Kidney (tissue), 13 donors: ENCODE measurements at regions not wholly inside any gene's neighbourhood (a gene's known extent, or its start where the extent isn't known, plus 50 kb on each side); places are given as distances from the start of the nearest gene placed in this dataset.

Experiments used
- DNase-seq, 5 donors: peaks; one replicate each; pipeline ENCODE4 v3.0.0-alpha.2; 2013 to 2020
- FAIRE-seq: peaks from 2 replicates; lab custom pipeline; 2012; peaks lifted over from hg19 to GRCh38; lab: Jason Lieb, UNC
- H3K27ac ChIP-seq, 2 donors: one replicate each; pipeline ENCODE4 v1.7.0; 2013; ENCODE audit warnings: low read depth in 2 of 2, low read length in 2 of 2, inconsistent platforms in 1 of 2
- H3K27me3 ChIP-seq: one replicate; pipeline ENCODE4 v1.7.1; 2013; ENCODE audit warnings: low read length, inconsistent platforms; ENCODE audit not compliant: control insufficient read depth, insufficient read depth
- H3K36me3 ChIP-seq, 3 donors: one replicate each; pipeline versions ENCODE4 v1.7.0 to v1.7.1; 2013; ENCODE audit warnings: low read length in 3 of 3, control low read depth in 1 of 3, inconsistent platforms in 1 of 3; ENCODE audit not compliant: insufficient read depth in 3 of 3, control insufficient read depth in 2 of 3
- H3K4me1 ChIP-seq, 3 donors: one replicate each; pipeline versions ENCODE4 v1.7.0 to v1.7.1; 2013; ENCODE audit warnings: low read length in 3 of 3, inconsistent platforms in 1 of 3, low read depth in 1 of 3; ENCODE audit not compliant: control insufficient read depth in 2 of 3, insufficient read depth in 2 of 3
- H3K4me3 ChIP-seq, 3 donors: one replicate each; pipeline versions ENCODE4 v1.7.0 to v1.8.1; 2013; ENCODE audit warnings: low read length in 3 of 3, control low read depth in 1 of 3, inconsistent platforms in 1 of 3
- H3K9ac ChIP-seq, 3 donors: one replicate each; pipeline versions ENCODE4 v1.7.0 to v1.7.1; 2013; ENCODE audit warnings: low read length in 3 of 3, control low read depth in 1 of 3, inconsistent platforms in 1 of 3
- H3K9me3 ChIP-seq, 3 donors: one replicate each; pipeline versions ENCODE4 v1.7.0 to v1.7.1; 2013; ENCODE audit warnings: low read length in 3 of 3, control low read depth in 1 of 3, inconsistent platforms in 1 of 3; ENCODE audit not compliant: control insufficient read depth in 2 of 3, insufficient read depth in 1 of 3
- intact Hi-C: fragments of 100-400 bp; cut with DNase I; formaldehyde crosslinking; loops from one replicate; pipeline ENCODE4 v1.11.1; 2022
- TF ChIP-seq, protein P1 (sequence below): IDR thresholded peaks from 3 replicates; pipeline ENCODE4 v1.5.1; 2012; ENCODE audit warnings: mild to moderate bottlenecking, moderate library complexity, borderline replicate concordance; ENCODE audit not compliant: insufficient read depth; ENCODE audit errors: extremely low read depth
- donor health status: control.
- donor health status: control.
- donor health status: control.
- donor health status: control.
- donor health status: control.
- donor health status: DM: yes; HTN: yes; CAD: no.
- donor health status: Normal renal cell carcinoma (clear cell type).

DNA sequence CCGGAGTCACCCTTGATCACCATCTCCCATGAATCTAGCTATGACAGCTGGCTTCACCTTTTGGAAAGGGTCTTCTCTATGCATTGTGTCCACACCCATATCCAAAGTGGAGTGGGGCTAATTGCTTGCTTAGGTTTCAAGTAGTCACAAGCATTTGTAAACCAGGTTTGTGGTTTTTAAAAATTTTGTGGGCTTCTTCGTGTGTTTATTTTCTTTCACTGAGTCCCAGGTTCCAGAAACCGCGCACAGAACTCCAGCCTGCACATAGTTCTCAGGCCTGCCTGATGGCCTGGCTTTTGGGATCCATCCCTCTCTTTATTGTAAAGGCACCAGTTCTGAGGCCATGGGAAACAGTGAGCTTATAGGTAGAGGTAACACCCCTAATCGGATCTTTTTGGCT is 70.2 kb upstream of the TLR3 start:
- H3K27ac ChIP-seq, result no peak overlapping the region
- no peaks in the 10 kb centered on the region for H3K36me3 ChIP-seq
- TF ChIP-seq, protein P1, sequence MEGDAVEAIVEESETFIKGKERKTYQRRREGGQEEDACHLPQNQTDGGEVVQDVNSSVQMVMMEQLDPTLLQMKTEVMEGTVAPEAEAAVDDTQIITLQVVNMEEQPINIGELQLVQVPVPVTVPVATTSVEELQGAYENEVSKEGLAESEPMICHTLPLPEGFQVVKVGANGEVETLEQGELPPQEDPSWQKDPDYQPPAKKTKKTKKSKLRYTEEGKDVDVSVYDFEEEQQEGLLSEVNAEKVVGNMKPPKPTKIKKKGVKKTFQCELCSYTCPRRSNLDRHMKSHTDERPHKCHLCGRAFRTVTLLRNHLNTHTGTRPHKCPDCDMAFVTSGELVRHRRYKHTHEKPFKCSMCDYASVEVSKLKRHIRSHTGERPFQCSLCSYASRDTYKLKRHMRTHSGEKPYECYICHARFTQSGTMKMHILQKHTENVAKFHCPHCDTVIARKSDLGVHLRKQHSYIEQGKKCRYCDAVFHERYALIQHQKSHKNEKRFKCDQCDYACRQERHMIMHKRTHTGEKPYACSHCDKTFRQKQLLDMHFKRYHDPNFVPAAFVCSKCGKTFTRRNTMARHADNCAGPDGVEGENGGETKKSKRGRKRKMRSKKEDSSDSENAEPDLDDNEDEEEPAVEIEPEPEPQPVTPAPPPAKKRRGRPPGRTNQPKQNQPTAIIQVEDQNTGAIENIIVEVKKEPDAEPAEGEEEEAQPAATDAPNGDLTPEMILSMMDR, result no peak
- no peak for FAIRE-seq
- no peak overlapping the region for H3K4me3 ChIP-seq
- DNase-seq, result no peak
- H3K27me3 ChIP-seq, result no peaks in the 10 kb centered on the region
- H3K9ac ChIP-seq, result no peak overlapping the region
- no peaks in the 10 kb centered on the region for H3K9me3 ChIP-seq
- H3K4me1 ChIP-seq, result peaks cover 0 to 3% (median 0%) of the 10 kb centered on the region in 3 donors
- intact Hi-C loops, result no loop called here

DNA sequence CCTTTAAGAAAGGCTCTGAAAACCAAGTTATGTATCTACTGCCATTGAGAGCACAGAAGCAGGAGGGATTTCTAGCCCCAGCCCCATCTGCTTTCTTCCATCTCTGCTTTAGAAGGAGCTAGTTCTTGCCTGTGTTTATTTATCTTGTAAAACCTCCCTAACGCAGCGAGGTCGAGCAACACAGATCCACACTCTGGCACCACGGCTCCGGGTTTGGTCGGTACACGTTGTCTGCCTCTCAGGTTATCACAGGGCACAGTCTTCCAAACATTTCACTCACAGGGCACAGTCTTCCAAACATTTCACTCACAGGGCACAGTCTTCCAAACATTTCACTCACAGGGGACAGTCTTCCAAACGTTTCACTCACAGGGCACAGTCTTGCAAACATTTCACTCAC is 69.7 kb upstream of the TLR3 start:
- Histone ChIP-seq H3K27me3 (no peaks in the 10 kb centered on the region), H3K36me3 (no peaks in the 10 kb centered on the region), H3K27ac (no peak overlapping the region), H3K4me3 (no peak overlapping the region), H3K9ac (no peak overlapping the region), H3K9me3 (no peaks in the 10 kb centered on the region), H3K4me1 (peaks cover 0 to 3% (median 0%) of the 10 kb centered on the region in 3 donors)
- TF ChIP-seq, protein P1, result no peak
- FAIRE-seq (no peak), DNase-seq (no peak)
- intact Hi-C loops, result no loop called here

DNA sequence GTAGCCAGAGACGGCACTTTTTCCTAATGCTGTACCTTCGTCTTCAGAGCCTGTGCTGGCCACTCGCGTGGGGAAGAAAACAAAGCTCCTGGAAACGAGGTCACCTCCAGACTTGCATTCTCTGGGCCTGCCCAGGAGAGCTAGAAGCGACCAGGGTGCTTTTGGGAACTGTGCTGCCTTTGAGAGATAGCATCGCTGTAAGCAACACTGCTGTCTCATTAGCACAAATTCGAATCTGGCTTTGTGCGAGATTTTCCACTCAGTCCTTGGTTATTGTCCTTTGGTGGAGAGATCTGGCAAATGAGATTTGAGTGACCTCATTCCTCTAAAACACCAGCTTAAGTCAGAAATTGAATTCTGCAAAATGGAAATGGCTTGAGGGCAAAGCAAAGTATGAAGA is 66.1 kb upstream of the TLR3 start:
- TF ChIP-seq, protein P1, result no peak
- Histone ChIP-seq H3K9ac (no peak overlapping the region), H3K27ac (no peak overlapping the region), H3K27me3 (no peaks in the 10 kb centered on the region), H3K4me3 (no peak overlapping the region), H3K4me1 (peaks cover 0 to 3% (median 0%) of the 10 kb centered on the region in 3 donors), H3K9me3 (no peaks in the 10 kb centered on the region), H3K36me3 (no peaks in the 10 kb centered on the region)
- FAIRE-seq (no peak), DNase-seq (no peak)
- intact Hi-C loops, result no loop called here

DNA sequence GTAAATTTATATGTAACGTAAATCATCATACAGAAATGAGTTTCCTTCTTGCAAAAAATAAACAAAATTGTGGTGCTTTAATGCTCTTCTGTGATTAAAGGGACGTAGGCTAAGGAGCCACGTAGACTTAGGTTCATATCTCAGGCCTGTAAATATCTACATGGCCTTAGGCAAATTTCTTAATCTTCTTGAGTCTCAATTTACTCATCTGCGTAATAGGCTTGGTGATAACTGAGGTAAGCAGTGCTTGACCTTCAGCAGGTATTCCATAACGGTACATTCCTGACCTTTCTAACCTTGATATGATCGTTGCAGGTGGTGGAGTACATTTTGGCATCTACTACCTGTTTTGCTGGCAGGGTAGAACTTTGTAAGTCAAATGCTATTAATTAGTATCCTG is 65.2 kb upstream of the TLR3 start:
- TF ChIP-seq, protein P1, result no peak
- no peak for FAIRE-seq

More for the DNA sequence above, 65.2 kb upstream of the TLR3 start:
- intact Hi-C loops, result no loop called here
- no peak overlapping the region for H3K4me3 ChIP-seq
- no peak overlapping the region for H3K27ac ChIP-seq
- no peaks in the 10 kb centered on the region for H3K9me3 ChIP-seq
- no peaks in the 10 kb centered on the region for H3K36me3 ChIP-seq
- H3K9ac ChIP-seq, result no peak overlapping the region
- DNase-seq, result no peak
- no peaks in the 10 kb centered on the region for H3K27me3 ChIP-seq
- H3K4me1 ChIP-seq, result peaks cover 0 to 3% (median 0%) of the 10 kb centered on the region in 3 donors
